Ovary (tissue), 3 donors: ENCODE measurements at regions not wholly inside any gene's neighbourhood (a gene's known extent, or its start where the extent isn't known, plus 50 kb on each side); places are given as distances from the start of the nearest gene placed in this dataset.

ENCODE experiments used
- CTCF ChIP-seq, 3 donors: fragments of 450-650 bp in 2 of 3; fragments of 200-600 bp in 1 of 3; IDR thresholded peaks; one replicate each; pipeline versions ENCODE4 v1.5.1 to v1.8.0; 2016 to 2022; ENCODE audit warnings: antibody characterized with exemption in 3 of 3, mild to moderate bottlenecking in 1 of 3
- EP300 ChIP-seq: sonication (generic); formaldehyde crosslinking; IDR thresholded peaks from one replicate; pipeline ENCODE4 v1.6.1; 2017; ENCODE audit warnings: antibody characterized with exemption
- POLR2A ChIP-seq: fragments of 450-650 bp; IDR thresholded peaks from one replicate; pipeline ENCODE4 v1.6.1; 2017; ENCODE audit warnings: antibody characterized with exemption, mild to moderate bottlenecking, moderate library complexity
- donor health status: DM: no; HTN: no; CAD: no.

- no peak for TF ChIP-seq CTCF (IDR thresholded peaks at IDR 0.05)
- no peak for TF ChIP-seq POLR2A
- no peak for TF ChIP-seq EP300
These were observed 102.4 kb upstream of the LYZL2 start for GRCh38 chr10:30731963-30732362.
